GM23338 (cell line): ENCODE measurements at regions not wholly inside any gene's neighbourhood (a gene's known extent, or its start where the extent isn't known, plus 50 kb on each side); places are given as distances from the start of the nearest gene placed in this dataset.
A peak's percentile ranks its signal among the peaks of the same experiment; 100 is the strongest.

Source experiments
- ATAC-seq: fragments of 200-7000 bp; cut with Tn5 transposase; 3 replicates; pipeline ENCODE4 v1.9.1; 2020
- DNase-seq: peaks from one replicate; pipeline ENCODE4 v3.0.0-alpha.2; 2015; ENCODE audit warnings: low spot score
- H2AFZ ChIP-seq: fragments of 200-600 bp; sonication (generic); 2 replicates; pipeline ENCODE4 v1.8.0; 2016; ENCODE audit warnings: antibody characterized with exemption, mild to moderate bottlenecking, moderate library complexity
- H3F3A ChIP-seq: fragments of 200-600 bp; sonication (generic); replicated peaks from 2 replicates; pipeline ENCODE4 v1.8.0; 2017; ENCODE audit warnings: antibody characterized with exemption, mixed run types, low read depth
- H3K27ac ChIP-seq: fragments of 200-600 bp; sonication (generic); 2 replicates; pipeline ENCODE4 v1.6.1; 2016; ENCODE audit warnings: low read depth
- H3K27me3 ChIP-seq: fragments of 200-600 bp; sonication (generic); 2 replicates; pipeline ENCODE4 v1.8.0; 2016; ENCODE audit warnings: mild to moderate bottlenecking, mixed run types, moderate library complexity; ENCODE audit not compliant: insufficient read depth
- H3K36me3 ChIP-seq: fragments of 200-600 bp; sonication (generic); 2 replicates; pipeline ENCODE4 v1.8.0; 2016; ENCODE audit warnings: mild to moderate bottlenecking; ENCODE audit not compliant: insufficient read depth
- H3K4me1 ChIP-seq: fragments of 200-600 bp; sonication (generic); 2 replicates; pipeline ENCODE4 v1.8.0; 2016; ENCODE audit warnings: mild to moderate bottlenecking, moderate library complexity; ENCODE audit not compliant: insufficient read depth
- H3K4me2 ChIP-seq: fragments of 200-600 bp; sonication (generic); 2 replicates; pipeline ENCODE4 v1.7.1; 2017; ENCODE audit warnings: mixed run types
- H3K4me3 ChIP-seq: fragments of 200-600 bp; sonication (generic); 2 replicates; pipeline ENCODE4 v1.6.1; 2016; ENCODE audit warnings: mixed run types
- H3K79me2 ChIP-seq: fragments of 200-600 bp; sonication (generic); replicated peaks from 2 replicates; pipeline ENCODE4 v1.8.0; 2017; ENCODE audit warnings: mild to moderate bottlenecking; ENCODE audit not compliant: insufficient read depth
- H3K9me2 ChIP-seq: fragments of 200-600 bp; sonication (generic); 2 replicates; pipeline ENCODE4 v1.8.0; 2017; ENCODE audit not compliant: insufficient read depth
- H4K20me1 ChIP-seq: fragments of 200-600 bp; sonication (generic); replicated peaks from 2 replicates; pipeline ENCODE4 v1.8.0; 2017; ENCODE audit warnings: mild to moderate bottlenecking; ENCODE audit not compliant: insufficient read depth
- H3K27ac Mint-ChIP-seq: 2 replicates; pipeline ENCODE4 v1.8.0; 2020; ENCODE audit warnings: inconsistent platforms, mild to moderate bottlenecking, moderate library complexity, mixed read lengths
- H3K27me3 Mint-ChIP-seq: 3 replicates; pipeline ENCODE4 v1.8.0; 2022; ENCODE audit warnings: low read depth, mild to moderate bottlenecking, moderate library complexity, mixed read lengths, inconsistent platforms; ENCODE audit not compliant: insufficient read depth, poor library complexity
- H3K36me3 Mint-ChIP-seq: 3 replicates; pipeline ENCODE4 v1.8.0; 2021; ENCODE audit warnings: low read depth, mild to moderate bottlenecking, inconsistent platforms, moderate library complexity, mixed read lengths
- H3K4me1 Mint-ChIP-seq: 3 replicates; pipeline ENCODE4 v1.8.0; 2020; ENCODE audit warnings: mild to moderate bottlenecking, inconsistent platforms, mixed read lengths
- H3K4me3 Mint-ChIP-seq: 3 replicates; pipeline ENCODE4 v1.8.0; 2021; ENCODE audit warnings: moderate library complexity, mild to moderate bottlenecking, inconsistent platforms, mixed read lengths
- H3K9me3 Mint-ChIP-seq: 3 replicates; pipeline ENCODE4 v1.8.0; 2020; ENCODE audit warnings: moderate library complexity, mild to moderate bottlenecking, inconsistent platforms, mixed read lengths
- EZH2phosphoT487 ChIP-seq: fragments of 200-600 bp; sonication (generic); IDR thresholded peaks from one replicate; pipeline ENCODE4 v1.8.1; 2018; ENCODE audit warnings: antibody characterized with exemption; ENCODE audit not compliant: unreplicated experiment
- POLR2AphosphoS5 ChIP-seq: IDR thresholded peaks from 2 replicates; pipeline ENCODE4 v1.6.1; 2016; ENCODE audit warnings: antibody characterized with exemption, low read depth
- ZNF331 ChIP-seq: fragments of 250-450 bp; sonication (Bioruptor Pico); IDR thresholded peaks from 2 replicates; pipeline ENCODE4 v1.5.0; 2020; ENCODE audit warnings: low read depth, mild to moderate bottlenecking, moderate library complexity
- ZNF462 ChIP-seq: fragments of 250-450 bp; sonication (Bioruptor Pico); IDR thresholded peaks from 2 replicates; pipeline ENCODE4 v1.5.0; 2020; ENCODE audit warnings: mild to moderate bottlenecking, moderate library complexity

GRCh38 chr5:56492812-56493211 lies 259.7 kb upstream of the ANKRD55 start:
- no peak overlapping the region for H3K4me3 ChIP-seq
- H3K36me3 ChIP-seq, result no peaks in the 10 kb centered on the region
- H3K27me3 ChIP-seq, result no peaks in the 10 kb centered on the region
- H3K27ac Mint-ChIP-seq, result no peak overlapping the region
- H3K4me1 Mint-ChIP-seq, result peaks cover 12% of the 10 kb centered on the region
- DNase-seq (no peak), ATAC-seq (no peak)
- no peaks in the 10 kb centered on the region for H4K20me1 ChIP-seq
- no peaks in the 10 kb centered on the region for H3K79me2 ChIP-seq
- H3K4me2 ChIP-seq, result no peak overlapping the region
- no peak overlapping the region for H2AFZ ChIP-seq
- H3K4me1 ChIP-seq, result peaks cover 4% of the 10 kb centered on the region; the same call in 1 of the 2 replicates
- peaks cover 4% of the 10 kb centered on the region; the same call in 1 of the 2 replicates for H3K9me2 ChIP-seq
- H3K27me3 Mint-ChIP-seq, result peaks cover 5% of the 10 kb centered on the region
- peaks cover 7% of the 10 kb centered on the region for H3K36me3 Mint-ChIP-seq
- H3K4me3 Mint-ChIP-seq, result no peak overlapping the region
- H3K27ac ChIP-seq, result no peak overlapping the region
- TF ChIP-seq ZNF331 (CRISPR knock-in tag), result no peak
- no peaks in the 10 kb centered on the region for H3F3A ChIP-seq
- H3K9me3 Mint-ChIP-seq, result peaks cover 12% of the 10 kb centered on the region

- Histone ChIP-seq H3K27ac (no peak overlapping the region), H2AFZ (peak overlapping the region; percentile 47; the same call in 1 of the 2 replicates), H3K36me3 (no peaks in the 10 kb centered on the region), H3F3A (no peaks in the 10 kb centered on the region), H4K20me1 (no peaks in the 10 kb centered on the region), H3K4me2 (no peak overlapping the region), H3K27me3 (no peaks in the 10 kb centered on the region), H3K4me3 (no peak overlapping the region), H3K9me2 (peaks cover 4% of the 10 kb centered on the region; the same call in 1 of the 2 replicates), H3K4me1 (no peaks in the 10 kb centered on the region), H3K79me2 (no peaks in the 10 kb centered on the region)
- no peak for ATAC-seq
- H3K27me3 Mint-ChIP-seq, result peaks cover 5% of the 10 kb centered on the region
- H3K27ac Mint-ChIP-seq, result no peak overlapping the region
- TF ChIP-seq POLR2AphosphoS5, result no peak
- TF ChIP-seq ZNF462 (CRISPR knock-in tag), result no peak
- no peak for TF ChIP-seq ZNF331 (CRISPR knock-in tag)
- TF ChIP-seq EZH2phosphoT487, result no peak
- H3K36me3 Mint-ChIP-seq, result peaks cover 14% of the 10 kb centered on the region
- peaks cover 9% of the 10 kb centered on the region for H3K4me1 Mint-ChIP-seq
- DNase-seq, result no peak
- no peak overlapping the region for H3K4me3 Mint-ChIP-seq
- H3K9me3 Mint-ChIP-seq, result peaks cover 26% of the 10 kb centered on the region
These were observed 257.9 kb upstream of the ANKRD55 start for GRCh38 chr5:56490971-56491468.
